ENCODE measurements at regions not wholly inside any gene's neighbourhood (a gene's known extent, or its start where the extent isn't known, plus 50 kb on each side); places are given as distances from the start of the nearest gene placed in this dataset.
A peak's percentile ranks its signal among the peaks of the same experiment; 100 is the strongest.

GRCh38 chr2:177129610-177130009 lies 83.0 kb upstream of the HNRNPA3 start:
- no peak for DNase-seq

GRCh38 chr2:177131858-177132257 lies 80.7 kb upstream of the HNRNPA3 start:
- no peak for DNase-seq

GRCh38 chr2:177138823-177139222 lies 73.8 kb upstream of the HNRNPA3 start:
- no peak for DNase-seq

GRCh38 chr2:177141866-177142265 lies 70.7 kb upstream of the HNRNPA3 start:
- no peak for DNase-seq

- DNase-seq = no peak
Measured at GRCh38 chr2:177143444-177143843, 69.2 kb upstream of the HNRNPA3 start.

- peak; percentile 85 for DNase-seq
Measured at GRCh38 chr2:177147093-177147694, 65.4 kb upstream of the HNRNPA3 start.

GRCh38 chr2:177147834-177148445 lies 64.7 kb upstream of the HNRNPA3 start:
- DNase-seq = no peak

- peak; percentile 91 for DNase-seq
Measured at GRCh38 chr2:177148477-177149154, 64.0 kb upstream of the HNRNPA3 start.

- DNase-seq = no peak
Measured at GRCh38 chr2:177149155-177149503, 63.5 kb upstream of the HNRNPA3 start.

GRCh38 chr2:177153805-177154204 lies 58.8 kb upstream of the HNRNPA3 start:
- no peak for DNase-seq

- no peak for DNase-seq
Measured at GRCh38 chr2:177154809-177155208, 57.8 kb upstream of the HNRNPA3 start.

GRCh38 chr2:177155631-177156030 lies 57.0 kb upstream of the HNRNPA3 start:
- no peak for DNase-seq

GRCh38 chr2:177161741-177162460 lies 50.7 kb upstream of the HNRNPA3 start:
- no peak for DNase-seq
